GM12875 (cell line): ENCODE measurements at regions not wholly inside any gene's neighbourhood (a gene's known extent, or its start where the extent isn't known, plus 50 kb on each side); places are given as distances from the start of the nearest gene placed in this dataset.

Experiments used
- H3K4me3 ChIP-seq: one replicate; pipeline ENCODE4 v1.5.1; 2011; ENCODE audit warnings: low read depth, low read length, control low read depth
- TF ChIP-seq, protein P1 (sequence below): IDR thresholded peaks from 2 replicates; pipeline ENCODE4 v1.5.1; 2011; ENCODE audit warnings: low read depth, mild to moderate bottlenecking, control low read depth, inconsistent platforms, low read length, moderate library complexity, borderline replicate concordance; ENCODE audit not compliant: insufficient read depth

GRCh38 chr5:93257616-93258015, 323.4 kb downstream of the NR2F1-AS1 start:
- no peak overlapping the region for H3K4me3 ChIP-seq
- TF ChIP-seq, protein P1, sequence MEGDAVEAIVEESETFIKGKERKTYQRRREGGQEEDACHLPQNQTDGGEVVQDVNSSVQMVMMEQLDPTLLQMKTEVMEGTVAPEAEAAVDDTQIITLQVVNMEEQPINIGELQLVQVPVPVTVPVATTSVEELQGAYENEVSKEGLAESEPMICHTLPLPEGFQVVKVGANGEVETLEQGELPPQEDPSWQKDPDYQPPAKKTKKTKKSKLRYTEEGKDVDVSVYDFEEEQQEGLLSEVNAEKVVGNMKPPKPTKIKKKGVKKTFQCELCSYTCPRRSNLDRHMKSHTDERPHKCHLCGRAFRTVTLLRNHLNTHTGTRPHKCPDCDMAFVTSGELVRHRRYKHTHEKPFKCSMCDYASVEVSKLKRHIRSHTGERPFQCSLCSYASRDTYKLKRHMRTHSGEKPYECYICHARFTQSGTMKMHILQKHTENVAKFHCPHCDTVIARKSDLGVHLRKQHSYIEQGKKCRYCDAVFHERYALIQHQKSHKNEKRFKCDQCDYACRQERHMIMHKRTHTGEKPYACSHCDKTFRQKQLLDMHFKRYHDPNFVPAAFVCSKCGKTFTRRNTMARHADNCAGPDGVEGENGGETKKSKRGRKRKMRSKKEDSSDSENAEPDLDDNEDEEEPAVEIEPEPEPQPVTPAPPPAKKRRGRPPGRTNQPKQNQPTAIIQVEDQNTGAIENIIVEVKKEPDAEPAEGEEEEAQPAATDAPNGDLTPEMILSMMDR = no peak

DNA sequence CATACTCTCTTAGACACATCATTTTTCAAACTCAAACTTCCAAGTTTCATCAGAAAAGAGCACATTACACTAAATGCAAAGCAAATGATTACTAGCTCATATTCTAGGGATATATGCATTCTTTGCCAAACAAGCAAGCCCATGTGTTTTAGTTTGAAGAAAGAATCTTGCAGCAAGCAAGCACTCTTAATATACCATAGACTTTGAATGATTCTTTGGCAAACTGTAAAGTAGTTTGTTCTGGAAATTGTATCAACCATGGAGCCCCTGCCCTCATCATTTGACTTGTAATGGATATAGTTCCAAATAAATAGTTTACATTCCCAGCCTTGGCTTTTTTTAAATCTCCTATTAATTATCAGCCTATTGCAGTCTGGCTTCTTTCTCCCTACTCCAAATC, 325.2 kb downstream of the NR2F1-AS1 start:
- no peak overlapping the region for H3K4me3 ChIP-seq
- TF ChIP-seq, protein P1 = no peak

- TF ChIP-seq, protein P1 = no peak
- H3K4me3 ChIP-seq = no peak overlapping the region
Observed at GRCh38 chr5:93252165-93252564, 328.9 kb downstream of the NR2F1-AS1 start.

DNA sequence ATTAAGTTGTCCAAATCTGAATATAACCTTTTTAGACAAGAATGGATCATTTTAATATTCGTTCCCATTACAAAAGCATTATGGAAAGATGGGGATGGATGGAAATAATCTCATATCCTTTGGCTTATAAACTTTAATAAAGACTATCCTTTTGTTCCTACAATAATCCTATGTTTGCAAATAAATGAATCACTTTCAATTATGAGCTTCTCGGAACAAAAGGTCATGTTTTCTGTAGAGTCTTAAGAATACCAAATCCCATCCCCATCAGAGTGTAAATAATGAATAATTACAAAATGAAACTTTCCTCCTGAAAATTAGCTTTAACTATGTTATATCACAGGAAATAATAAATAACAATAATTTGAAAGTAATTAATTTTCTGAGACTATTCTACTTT, 329.7 kb downstream of the NR2F1-AS1 start:
- H3K4me3 ChIP-seq = no peak overlapping the region
- TF ChIP-seq, protein P1 = no peak

GRCh38 chr5:93250424-93250823, 330.6 kb downstream of the NR2F1-AS1 start:
- H3K4me3 ChIP-seq = no peak overlapping the region
- TF ChIP-seq, protein P1 = no peak

- H3K4me3 ChIP-seq = no peak overlapping the region
Observed at GRCh38 chr5:93249651-93250289, 331.2 kb downstream of the NR2F1-AS1 start.

DNA sequence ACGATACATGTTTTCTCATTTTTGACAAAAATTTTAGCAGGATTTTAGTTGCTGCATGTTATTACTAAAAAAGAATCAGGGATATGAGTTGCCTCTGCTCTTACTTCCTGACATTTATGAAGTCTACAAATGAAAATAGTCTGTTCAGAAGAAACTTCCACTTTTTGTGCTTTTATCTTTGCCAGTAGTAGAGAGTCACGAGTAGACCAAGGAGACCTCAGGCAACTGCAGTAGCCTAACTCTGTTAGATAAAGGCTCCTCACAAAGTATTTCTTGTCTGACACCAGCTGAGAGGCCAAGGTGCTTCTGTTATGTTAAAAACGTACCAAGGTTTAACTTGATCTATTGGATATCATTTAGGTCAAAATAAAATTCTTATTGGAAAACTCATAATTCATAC, 333.9 kb downstream of the NR2F1-AS1 start:
- TF ChIP-seq, protein P1 = no peak
- no peak overlapping the region for H3K4me3 ChIP-seq

More at GRCh38 chr5:93249651-93250289, 331.2 kb downstream of the NR2F1-AS1 start:
- TF ChIP-seq, protein P1 = no peak
